Esophagus squamous epithelium (tissue), 5 donors: ENCODE measurements at regions not wholly inside any gene's neighbourhood (a gene's known extent, or its start where the extent isn't known, plus 50 kb on each side); places are given as distances from the start of the nearest gene placed in this dataset.

ENCODE experiments used
- DNase-seq: peaks from one replicate; lab custom pipeline; 2025; lab: John Stamatoyannopoulos, UW
- H3K27ac ChIP-seq, 4 donors: fragments of 200-600 bp; sonication (generic); one replicate each; pipeline ENCODE4 v1.5.1; 2016 to 2019; ENCODE audit warnings: mild to moderate bottlenecking in 1 of 4
- H3K27me3 ChIP-seq, 4 donors: fragments of 200-600 bp; sonication (generic); 1 replicate in 3 of 4; 2 replicates in 1 of 4; pipeline versions ENCODE4 v1.5.1 to v1.6.0; 2017 to 2021; ENCODE audit warnings: antibody characterized with exemption in 1 of 4
- H3K36me3 ChIP-seq, 3 donors: fragments of 200-600 bp; sonication (generic); one replicate each; pipeline ENCODE4 v1.5.1; 2016 to 2019
- H3K4me1 ChIP-seq, 3 donors: fragments of 200-600 bp; sonication (generic); one replicate each; pipeline ENCODE4 v1.5.1; 2017 to 2019
- H3K4me3 ChIP-seq, 4 donors: fragments of 200-600 bp; sonication (generic); 1 replicate in 3 of 4; 2 replicates in 1 of 4; pipeline ENCODE4 v1.5.1; 2016 to 2019; ENCODE audit warnings: mild to moderate bottlenecking in 2 of 4, moderate library complexity in 1 of 4
- H3K9me3 ChIP-seq, 3 donors: fragments of 200-600 bp; sonication (generic); one replicate each; pipeline ENCODE4 v1.5.1; 2016 to 2019
- POLR2A ChIP-seq, 4 donors: fragments of 450-650 bp; IDR thresholded peaks; one replicate each; pipeline ENCODE4 v1.6.1; 2017; ENCODE audit warnings: antibody characterized with exemption in 4 of 4, mild to moderate bottlenecking in 4 of 4, moderate library complexity in 3 of 4
- WGBS, 2 donors: methylation state at CpG; one replicate each; pipeline ENCODE4 v1.1.5; 2018; 5-methylcytosine and 5-hydroxymethylcytosine counted together
- intact Hi-C: fragments of 100-400 bp; cut with DNase I; formaldehyde crosslinking; loops from one replicate; pipeline ENCODE4 v1.15.0; 2022
- TF ChIP-seq, protein P1 (sequence below), 6 experiments: fragments of 450-650 bp in 4 of 6; fragments of 200-600 bp in 2 of 6; sonication (generic) in 2 of 6; IDR thresholded peaks; one replicate each; pipeline ENCODE4 v1.5.1; 2016 to 2019; ENCODE audit warnings: antibody characterized with exemption in 6 of 6, mild to moderate bottlenecking in 4 of 6, moderate library complexity in 4 of 6
- donor health status: DM: yes; HTN: yes; CAD: no.

DNA sequence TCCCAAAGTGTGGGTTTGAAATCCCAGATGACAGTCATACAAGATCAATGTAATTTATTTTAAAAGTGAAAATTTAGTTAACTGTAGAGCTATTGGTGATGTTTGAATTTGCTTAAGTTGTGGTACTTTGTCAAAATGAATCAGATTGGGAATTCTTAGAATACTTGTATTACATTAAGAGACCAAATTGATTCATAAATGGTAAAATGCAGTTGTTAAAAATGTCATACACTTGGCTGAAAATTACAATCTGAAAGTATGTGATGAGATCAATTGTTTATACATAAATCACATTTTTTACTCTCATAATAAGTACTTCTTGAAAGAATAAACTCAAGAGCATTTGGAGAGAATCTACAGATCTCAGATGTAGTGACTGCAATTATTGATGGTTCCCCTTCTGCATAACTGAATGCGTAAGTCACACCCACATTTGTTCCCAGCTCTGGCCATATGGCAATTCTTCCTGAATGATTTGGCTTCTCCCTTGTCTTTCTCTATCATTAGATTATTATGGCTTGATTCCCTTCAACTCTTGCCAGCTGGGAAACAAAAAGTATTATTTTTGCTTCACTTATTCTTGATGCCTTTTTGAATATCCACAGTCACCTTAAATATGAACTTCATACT lies 558.5 kb downstream of the CPS1 start:
- 57 to 72% methylated on average over 1 of the region's 1 CpG for WGBS, 2 donors
- Histone ChIP-seq H3K36me3 (no peaks in the 10 kb centered on the region), H3K4me1 (no peaks in the 10 kb centered on the region), H3K27ac (no peak overlapping the region), H3K9me3 (no peaks in the 10 kb centered on the region), H3K4me3 (no peak overlapping the region), H3K27me3 (no peaks in the 10 kb centered on the region)
- no peak for TF ChIP-seq POLR2A (IDR thresholded peaks at IDR 0.05)
- TF ChIP-seq, protein P1, sequence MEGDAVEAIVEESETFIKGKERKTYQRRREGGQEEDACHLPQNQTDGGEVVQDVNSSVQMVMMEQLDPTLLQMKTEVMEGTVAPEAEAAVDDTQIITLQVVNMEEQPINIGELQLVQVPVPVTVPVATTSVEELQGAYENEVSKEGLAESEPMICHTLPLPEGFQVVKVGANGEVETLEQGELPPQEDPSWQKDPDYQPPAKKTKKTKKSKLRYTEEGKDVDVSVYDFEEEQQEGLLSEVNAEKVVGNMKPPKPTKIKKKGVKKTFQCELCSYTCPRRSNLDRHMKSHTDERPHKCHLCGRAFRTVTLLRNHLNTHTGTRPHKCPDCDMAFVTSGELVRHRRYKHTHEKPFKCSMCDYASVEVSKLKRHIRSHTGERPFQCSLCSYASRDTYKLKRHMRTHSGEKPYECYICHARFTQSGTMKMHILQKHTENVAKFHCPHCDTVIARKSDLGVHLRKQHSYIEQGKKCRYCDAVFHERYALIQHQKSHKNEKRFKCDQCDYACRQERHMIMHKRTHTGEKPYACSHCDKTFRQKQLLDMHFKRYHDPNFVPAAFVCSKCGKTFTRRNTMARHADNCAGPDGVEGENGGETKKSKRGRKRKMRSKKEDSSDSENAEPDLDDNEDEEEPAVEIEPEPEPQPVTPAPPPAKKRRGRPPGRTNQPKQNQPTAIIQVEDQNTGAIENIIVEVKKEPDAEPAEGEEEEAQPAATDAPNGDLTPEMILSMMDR (IDR thresholded peaks at IDR 0.05), result no peak
- no peak for DNase-seq
- intact Hi-C loops, result no loop called here

DNA sequence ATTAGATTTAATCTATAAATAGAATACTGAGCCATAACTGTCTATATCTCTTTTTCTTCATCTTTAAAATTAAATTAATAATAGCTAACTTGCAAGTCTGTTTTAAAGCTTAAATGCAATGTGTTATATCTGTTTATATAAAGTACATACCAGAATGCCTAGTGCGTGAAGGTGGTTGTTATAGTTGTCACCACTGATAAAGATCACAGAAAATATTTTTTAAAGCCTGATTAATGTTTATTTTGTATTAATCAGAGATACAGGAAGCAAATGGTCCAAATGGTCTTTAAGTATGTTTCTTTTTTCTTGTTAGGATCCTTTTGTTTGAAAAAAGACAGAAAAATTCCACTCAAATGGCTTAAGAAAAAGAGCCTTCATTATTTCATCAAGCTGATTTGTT lies 560.6 kb downstream of the CPS1 start:
- H3K4me1 ChIP-seq, result no peaks in the 10 kb centered on the region
- no peak overlapping the region for H3K4me3 ChIP-seq
- no peaks in the 10 kb centered on the region for H3K36me3 ChIP-seq
- H3K9me3 ChIP-seq, result no peaks in the 10 kb centered on the region
- no peak overlapping the region for H3K27ac ChIP-seq
- intact Hi-C loops, result no loop called here
- TF ChIP-seq, protein P1 (IDR thresholded peaks at IDR 0.05), result no peak
- no peak for TF ChIP-seq POLR2A (IDR thresholded peaks at IDR 0.05)
- H3K27me3 ChIP-seq, result no peaks in the 10 kb centered on the region
- DNase-seq, result no peak
- 58 to 65% methylated on average over 1 of the region's 1 CpG for WGBS, 2 donors

DNA sequence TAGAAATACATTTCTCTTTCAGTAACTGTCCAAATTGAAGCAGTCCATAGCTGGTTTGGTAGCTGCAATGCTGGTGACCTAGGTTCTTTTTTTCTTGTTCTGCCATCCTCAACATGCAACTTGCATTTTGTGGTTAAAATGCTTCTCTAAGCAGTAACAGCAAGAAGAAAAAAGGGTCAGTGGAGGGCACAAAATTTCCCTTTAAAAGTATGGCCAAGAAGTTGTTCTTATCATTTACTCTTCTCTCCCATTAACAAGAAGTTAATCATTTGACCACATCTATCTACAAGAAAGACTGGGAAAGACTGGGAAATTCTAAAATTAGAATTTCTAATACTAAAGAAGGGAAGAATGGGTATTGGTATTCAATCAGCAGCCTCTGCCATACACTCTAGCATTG lies 569.9 kb downstream of the CPS1 start:
- Histone ChIP-seq H3K9me3 (no peaks in the 10 kb centered on the region), H3K4me1 (no peaks in the 10 kb centered on the region), H3K27me3 (no peaks in the 10 kb centered on the region), H3K36me3 (no peaks in the 10 kb centered on the region), H3K4me3 (no peak overlapping the region), H3K27ac (no peak overlapping the region)
- intact Hi-C loops, result no loop called here
- TF ChIP-seq, protein P1 (IDR thresholded peaks at IDR 0.05), result no peak
- TF ChIP-seq POLR2A (IDR thresholded peaks at IDR 0.05), result no peak
- DNase-seq, result no peak

DNA sequence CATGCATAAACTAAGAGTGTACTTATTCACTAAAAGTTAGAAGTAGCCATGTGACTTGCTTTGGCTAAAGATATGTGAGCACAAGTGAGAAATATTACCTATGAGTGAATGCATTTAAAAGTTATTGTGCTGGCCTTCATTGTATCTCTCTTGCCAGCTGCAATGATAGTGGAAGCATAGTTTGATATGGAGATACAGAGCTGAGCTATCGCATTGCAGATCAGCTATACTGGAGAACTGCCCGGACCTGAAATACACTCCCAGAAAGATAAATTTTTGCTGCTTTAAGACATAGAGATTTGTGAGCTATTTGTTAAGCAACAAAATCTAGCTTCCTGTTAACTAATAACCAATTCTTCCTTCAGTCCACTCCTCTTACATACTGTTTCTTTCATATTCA lies 571.1 kb downstream of the CPS1 start:
- no peak for DNase-seq
- WGBS, 2 donors, result 70 to 76% methylated on average over 2 of the region's 2 CpGs
- H3K27ac ChIP-seq, result no peak overlapping the region
- no peaks in the 10 kb centered on the region for H3K36me3 ChIP-seq
- no peaks in the 10 kb centered on the region for H3K4me1 ChIP-seq
- no peaks in the 10 kb centered on the region for H3K27me3 ChIP-seq
- H3K9me3 ChIP-seq, result no peaks in the 10 kb centered on the region
- TF ChIP-seq POLR2A (IDR thresholded peaks at IDR 0.05), result no peak
- TF ChIP-seq, protein P1 (IDR thresholded peaks at IDR 0.05), result no peak
- no peak overlapping the region for H3K4me3 ChIP-seq
- intact Hi-C loops, result no loop called here

DNA sequence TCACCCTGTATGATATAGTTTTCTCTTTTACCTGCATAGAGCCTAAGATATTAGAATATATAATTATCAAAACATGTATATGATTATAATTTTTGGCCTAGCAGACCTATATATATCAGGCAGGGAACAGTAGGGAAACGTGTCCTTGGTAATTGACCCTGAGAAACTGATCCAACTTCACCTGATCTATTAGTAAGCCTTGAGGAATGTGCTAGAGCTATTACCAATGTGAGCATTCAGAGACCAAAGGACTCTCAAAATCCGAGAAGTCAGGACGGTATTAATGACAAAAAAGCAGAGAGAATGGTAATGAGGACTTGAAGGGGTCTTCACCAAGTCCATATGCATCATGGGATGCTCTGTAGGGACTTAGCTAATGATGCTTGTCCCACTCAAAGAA lies 571.9 kb downstream of the CPS1 start:
- Histone ChIP-seq H3K27me3 (no peaks in the 10 kb centered on the region), H3K9me3 (no peaks in the 10 kb centered on the region), H3K27ac (no peak overlapping the region), H3K4me3 (no peak overlapping the region), H3K4me1 (no peaks in the 10 kb centered on the region), H3K36me3 (no peaks in the 10 kb centered on the region)
- intact Hi-C loops, result no loop called here
- DNase-seq, result no peak
- TF ChIP-seq, protein P1 (IDR thresholded peaks at IDR 0.05), result no peak
- no peak for TF ChIP-seq POLR2A (IDR thresholded peaks at IDR 0.05)
- WGBS, 2 donors, result 63 to 65% methylated on average over 3 of the region's 3 CpGs
